ENCODE measurements at regions not wholly inside any gene's neighbourhood (a gene's known extent, or its start where the extent isn't known, plus 50 kb on each side); places are given as distances from the start of the nearest gene placed in this dataset.
A peak's percentile ranks its signal among the peaks of the same experiment; 100 is the strongest.

DNA sequence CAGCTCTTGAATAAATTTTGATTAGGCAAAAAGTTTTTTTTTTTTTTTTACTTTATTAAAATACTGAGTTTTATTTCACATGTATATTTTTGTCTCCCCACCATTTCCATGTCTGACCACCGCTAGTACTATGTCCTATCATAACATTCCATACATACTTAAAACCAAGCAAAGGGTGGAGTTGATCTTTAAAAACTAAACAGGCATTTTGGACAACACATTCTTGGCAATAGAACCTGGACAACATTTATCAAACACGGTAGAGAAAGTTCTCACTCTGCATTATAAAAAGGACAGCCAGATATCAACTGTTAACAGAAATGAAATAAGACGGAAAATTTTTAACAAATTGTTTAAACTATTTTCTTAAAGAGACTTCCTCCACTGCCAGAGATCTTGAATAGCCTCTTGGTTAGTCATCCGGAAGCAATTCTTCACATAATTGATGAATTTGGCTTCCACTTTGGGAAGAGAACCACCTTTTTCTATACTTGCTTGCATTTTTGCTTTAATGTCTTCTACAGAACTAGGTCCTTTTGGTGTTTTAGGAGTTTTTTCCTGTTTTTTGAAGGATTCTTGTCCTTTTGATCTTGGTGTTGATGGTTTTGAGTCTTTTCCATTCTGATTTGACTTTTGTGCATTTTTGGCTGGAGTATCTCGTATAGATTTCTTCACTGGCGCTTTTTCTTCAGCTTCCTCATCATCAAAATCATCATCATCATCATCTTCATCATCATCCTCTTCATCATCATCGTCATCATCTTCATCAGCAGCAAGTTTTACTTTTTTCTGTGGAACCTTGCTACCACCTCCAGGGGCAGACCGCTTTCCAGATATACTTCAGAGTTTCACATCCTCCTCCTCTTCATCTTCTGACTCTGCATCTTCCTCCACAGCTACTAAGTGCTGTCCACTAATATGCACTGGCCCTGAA, 58.7 kb downstream of the POU5F2 start:
- DNase-seq (ENCODE audit: low read depth), result peak; percentile 55

DNA sequence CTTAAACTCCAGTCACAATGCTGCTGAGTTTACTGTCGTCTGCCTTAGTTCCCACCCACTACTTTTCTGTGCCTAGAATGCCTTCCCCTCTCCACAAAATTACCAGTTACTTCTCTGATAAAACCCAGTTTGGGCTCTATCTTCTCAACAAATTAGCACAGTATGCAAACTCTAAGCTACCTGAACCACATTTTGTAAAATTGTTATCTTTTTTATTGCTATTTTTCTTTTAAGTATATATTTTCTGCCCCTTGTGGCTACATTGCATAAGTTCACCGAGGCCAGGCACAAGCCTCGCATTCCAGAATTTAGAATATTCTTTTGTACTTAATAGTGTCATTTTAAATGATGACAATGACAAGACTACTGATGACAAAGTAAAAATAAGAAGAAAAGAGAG, 60.0 kb downstream of the POU5F2 start:
- peak; percentile 39 for DNase-seq (ENCODE audit: low read depth)

DNA sequence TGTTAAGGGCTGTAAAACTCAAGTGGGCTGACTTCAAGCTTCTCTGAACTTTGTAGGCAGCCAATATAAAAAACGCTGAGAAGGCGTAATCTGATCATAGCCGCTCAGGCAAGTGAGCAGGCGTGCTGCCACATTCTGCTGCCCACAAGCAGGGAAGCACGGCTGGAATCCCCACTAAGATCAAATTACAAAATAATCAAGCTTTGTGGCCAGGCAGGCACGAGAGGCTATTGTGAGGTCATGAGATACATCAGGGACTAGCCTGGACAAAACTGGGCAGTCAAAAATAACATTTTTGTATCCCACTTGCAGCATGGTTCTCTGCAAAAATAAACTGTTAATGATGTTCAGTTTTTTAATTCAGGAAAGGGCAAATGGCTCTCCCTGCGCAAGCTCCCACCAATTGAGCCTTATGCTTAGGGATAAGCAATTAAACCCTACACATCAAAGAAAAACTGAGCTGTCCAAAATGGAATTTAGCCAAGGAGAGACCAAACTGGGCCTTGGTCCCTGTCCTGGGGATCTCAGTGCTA, 64.0 kb downstream of the POU5F2 start:
- DNase-seq (ENCODE audit: low read depth), result peak; percentile 88

- no peak for DNase-seq (ENCODE audit: low read depth)
These were observed 64.7 kb downstream of the POU5F2 start for GRCh38 chr5:93676704-93677103.

DNA sequence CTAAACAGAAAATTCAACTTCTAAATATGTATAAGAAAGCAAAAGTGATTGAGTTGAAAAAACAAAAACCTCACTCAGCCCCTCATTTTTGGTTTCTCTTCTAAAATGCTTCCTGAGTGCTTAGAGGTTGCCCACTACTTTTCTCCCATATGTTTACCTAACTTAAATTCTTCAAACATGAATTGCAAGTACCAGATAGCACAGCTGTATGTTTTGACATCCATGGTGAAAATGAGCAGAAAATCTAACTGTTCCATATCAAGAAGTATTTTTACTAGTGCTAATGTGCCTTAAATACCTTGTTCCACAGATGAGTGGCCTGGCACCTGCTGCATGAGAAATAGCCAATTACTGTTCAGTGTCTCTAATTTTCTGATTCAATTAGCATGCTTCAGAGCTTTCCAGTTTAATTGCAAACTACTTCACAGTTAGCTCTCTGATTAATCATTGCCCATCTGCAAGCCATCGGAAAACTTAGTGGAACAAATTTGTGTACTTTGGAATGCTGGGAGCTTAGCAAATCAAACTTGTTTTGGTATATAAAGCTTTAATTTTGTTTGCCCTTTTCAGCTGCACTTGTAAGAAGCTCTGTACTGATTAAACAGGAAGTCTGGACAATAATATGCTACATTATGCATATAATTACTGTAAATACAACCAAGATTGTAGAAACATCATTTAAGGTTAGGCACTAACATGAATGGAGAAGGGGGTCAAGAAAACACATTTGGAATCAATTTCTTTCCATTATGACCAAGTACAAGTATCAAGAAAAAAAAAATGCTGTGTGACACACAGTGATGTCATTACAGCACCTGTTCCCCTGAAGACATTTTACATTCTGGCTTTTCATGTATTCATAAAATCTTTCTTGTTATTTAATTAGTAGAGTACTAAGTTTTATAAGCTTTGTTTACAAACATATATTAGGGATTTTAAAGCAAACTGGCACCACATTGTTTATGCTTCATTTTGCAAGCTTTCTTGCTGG, 65.6 kb downstream of the POU5F2 start:
- DNase-seq (ENCODE audit: low read depth), result no peak

- no peak for DNase-seq (ENCODE audit: low read depth)
These were observed 66.4 kb downstream of the POU5F2 start for GRCh38 chr5:93674866-93675459.

GRCh38 chr5:93674138-93674537, 67.3 kb downstream of the POU5F2 start:
- no peak for DNase-seq (ENCODE audit: low read depth)

- no peak for DNase-seq (ENCODE audit: low read depth)
These were observed 68.0 kb downstream of the POU5F2 start for GRCh38 chr5:93673316-93673954.

DNA sequence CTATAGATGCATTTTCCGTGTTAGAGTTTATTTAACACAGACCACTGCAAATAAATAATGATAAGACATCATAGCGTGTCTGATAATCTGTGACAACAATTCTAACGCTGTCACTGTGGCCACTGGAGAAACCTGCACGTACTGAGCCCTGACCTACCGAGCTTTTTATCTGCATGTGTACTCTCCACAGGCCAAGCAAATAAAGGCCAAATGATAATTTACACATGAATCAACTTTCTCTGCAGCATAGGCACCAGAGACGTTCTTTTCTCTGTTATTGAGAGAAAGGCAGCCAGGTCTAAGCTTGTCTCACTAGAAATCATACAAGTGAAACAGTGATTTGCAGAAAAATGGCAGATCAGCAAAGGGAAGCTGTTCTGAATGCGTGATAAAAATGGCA, 75.8 kb downstream of the POU5F2 start:
- no peak for DNase-seq (ENCODE audit: low read depth)

- no peak for DNase-seq (ENCODE audit: low read depth)
These were observed 77.7 kb downstream of the NR2F1 start for GRCh38 chr5:93660677-93661076.

GRCh38 chr5:93658044-93658443, 75.0 kb downstream of the NR2F1 start:
- no peak for DNase-seq (ENCODE audit: low read depth)

DNA sequence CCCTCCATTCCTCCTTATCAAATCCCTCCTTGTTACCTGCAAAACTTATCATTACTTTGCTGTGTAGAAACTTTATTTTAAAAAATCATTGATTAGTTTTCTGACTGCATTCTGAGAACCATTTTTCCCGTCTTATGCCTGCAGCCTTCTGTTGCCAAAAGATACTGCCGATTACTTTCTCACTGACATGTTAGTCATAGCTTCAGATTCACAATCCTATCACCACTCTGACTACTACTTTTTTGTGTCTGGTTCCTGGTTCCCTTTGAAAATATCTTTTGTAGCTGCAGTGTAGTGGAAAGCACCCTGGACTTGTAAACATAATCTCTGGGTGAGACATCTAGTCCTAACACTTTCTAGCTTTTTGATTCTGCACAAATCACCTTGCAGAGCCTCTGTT, 71.7 kb downstream of the NR2F1 start:
- no peak for DNase-seq (ENCODE audit: low read depth)

DNA sequence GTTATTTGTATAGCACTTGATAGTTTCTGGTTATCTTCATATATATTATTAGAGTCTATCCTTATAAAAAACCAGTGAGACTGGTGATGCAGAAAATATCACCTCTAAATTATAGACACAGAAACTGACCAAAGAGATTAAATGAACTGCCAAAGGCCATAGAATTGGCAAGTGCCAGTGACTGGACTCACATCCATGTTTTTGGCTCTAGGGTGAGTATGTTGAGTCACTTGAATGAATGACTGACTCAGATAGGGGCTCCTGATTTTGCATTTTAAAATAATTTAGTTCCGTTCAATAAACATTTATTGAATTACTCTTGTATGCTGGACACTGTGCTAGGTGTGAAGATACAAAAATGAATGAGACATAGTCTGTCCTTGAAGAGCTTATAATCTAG, 70.7 kb downstream of the NR2F1 start:
- DNase-seq (ENCODE audit: low read depth), result peak; percentile 28

GRCh38 chr5:93649234-93649900, 66.3 kb downstream of the NR2F1 start:
- DNase-seq (ENCODE audit: low read depth), result no peak

DNA sequence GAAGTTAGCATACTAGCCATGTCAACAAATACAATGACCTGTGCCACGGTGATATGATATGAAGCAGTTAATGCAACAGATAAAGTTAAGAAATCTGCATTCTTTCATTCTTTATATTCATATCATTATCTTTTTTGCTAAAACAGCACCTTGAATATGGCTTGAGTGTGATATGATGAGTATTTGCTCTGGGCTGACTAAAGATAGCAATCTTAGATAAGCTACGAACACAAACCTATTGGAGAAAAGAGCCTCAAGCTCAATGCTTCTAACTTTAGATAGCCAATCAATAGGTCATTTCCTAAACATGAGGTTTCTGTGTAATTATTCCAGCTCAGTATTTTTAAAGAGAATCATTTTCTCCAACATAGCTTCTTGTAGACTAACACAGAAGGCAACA, 61.7 kb downstream of the NR2F1 start:
- no peak for DNase-seq (ENCODE audit: low read depth)

All from ELR (cell line).